NT2/D1 (cell line): ENCODE measurements at regions not wholly inside any gene's neighbourhood (a gene's known extent, or its start where the extent isn't known, plus 50 kb on each side); places are given as distances from the start of the nearest gene placed in this dataset.

Experiments
- SUZ12 ChIP-seq: IDR thresholded peaks from 2 replicates; pipeline ENCODE4 v1.6.1; 2011; ENCODE audit not compliant: insufficient read length, insufficient read depth; ENCODE audit errors: extremely low read depth
- YY1 ChIP-seq: IDR thresholded peaks from 2 replicates; pipeline ENCODE4 v1.6.1; 2011; ENCODE audit not compliant: insufficient read length, insufficient read depth
- ZNF274 ChIP-seq: IDR thresholded peaks from 2 replicates; pipeline ENCODE4 v1.6.1; 2011; ENCODE audit warnings: mild to moderate bottlenecking, low read depth, low read length

- no peak for TF ChIP-seq ZNF274
- TF ChIP-seq SUZ12, result no peak
- no peak for TF ChIP-seq YY1
These were observed 259.1 kb downstream of the TMEM167A start for GRCh38 chr5:82817897-82818676.
